ENCODE measurements at regions not wholly inside any gene's neighbourhood (a gene's known extent, or its start where the extent isn't known, plus 50 kb on each side); places are given as distances from the start of the nearest gene placed in this dataset.
"Not testable (repeated sequence)": the region's sequence is repeated elsewhere in the genome, so short reads cannot be mapped to it uniquely, and the experiment has no call there.

DNA sequence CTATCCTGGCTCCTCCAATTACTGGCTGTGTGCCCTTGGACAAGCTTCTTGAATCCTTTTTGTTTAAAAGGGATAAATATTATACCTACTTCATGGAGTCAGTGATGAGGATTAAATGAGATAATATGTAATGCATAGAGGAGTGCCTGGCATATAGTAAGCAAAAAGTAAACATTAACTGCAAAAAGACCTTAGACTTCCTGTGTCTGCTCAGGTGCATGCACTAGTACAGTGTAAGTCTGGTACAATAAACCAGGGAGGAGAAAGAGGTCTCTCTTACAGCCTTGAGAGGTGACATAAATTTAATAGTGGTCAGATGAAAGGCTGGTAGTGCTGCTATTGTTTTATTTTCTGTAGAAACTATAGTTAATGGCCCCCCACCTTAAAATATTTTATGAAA lies 305.2 kb upstream of the MIS18BP1 start:
- intact Hi-C loops (cut with micrococcal nuclease): no loop called here
- H3K4me2 ChIP-seq (replicated peaks; ENCODE audit: extremely low read depth, low read length, poor library complexity, severe bottlenecking): no peak overlapping the region
- no peak overlapping the region for H2AFZ ChIP-seq (ENCODE audit: insufficient read depth, low read depth, low read length, poor library complexity, severe bottlenecking)
- H3K9ac ChIP-seq (ENCODE audit: insufficient read depth, low read length, poor library complexity, severe bottlenecking): no peak overlapping the region
- DNase-seq: no peak
- no peaks in the 10 kb centered on the region for H3K36me3 ChIP-seq (replicated peaks in 1 of 2; ENCODE audit: control insufficient read depth in 1 of 2, insufficient read depth in 2 of 2, low read length in 2 of 2)
- H3K4me1 ChIP-seq (ENCODE audit: control insufficient read depth in 1 of 2, insufficient read depth in 2 of 2, low read length in 2 of 2): no peaks in the 10 kb centered on the region
- no peak overlapping the region for H3K4me3 Mint-ChIP-seq
- no peaks in the 10 kb centered on the region for H3K79me2 ChIP-seq (ENCODE audit: insufficient read depth, low read length)
- no peaks in the 10 kb centered on the region for H3K36me3 Mint-ChIP-seq
- H3K27ac Mint-ChIP-seq: no peak overlapping the region
- no peaks in the 10 kb centered on the region for H3K27me3 Mint-ChIP-seq (ENCODE audit: low read depth in 3 of 3)
- no peak overlapping the region for H3K4me3 ChIP-seq (replicated peaks in 1 of 3; ENCODE audit: low read depth in 2 of 3, low read length in 3 of 3)
- H3K9me3 Mint-ChIP-seq: peaks cover 0 to 7% (median 0%) of the 10 kb centered on the region in 7 donors
- H3K27ac ChIP-seq (ENCODE audit: low read depth in 1 of 2, low read length in 2 of 2): no peak overlapping the region
- H3K27me3 ChIP-seq (ENCODE audit: control insufficient read depth in 2 of 2, insufficient read depth in 2 of 2, low read length in 2 of 2): no peaks in the 10 kb centered on the region
- no peaks in the 10 kb centered on the region for H3K4me1 Mint-ChIP-seq
- TF ChIP-seq, protein P1, sequence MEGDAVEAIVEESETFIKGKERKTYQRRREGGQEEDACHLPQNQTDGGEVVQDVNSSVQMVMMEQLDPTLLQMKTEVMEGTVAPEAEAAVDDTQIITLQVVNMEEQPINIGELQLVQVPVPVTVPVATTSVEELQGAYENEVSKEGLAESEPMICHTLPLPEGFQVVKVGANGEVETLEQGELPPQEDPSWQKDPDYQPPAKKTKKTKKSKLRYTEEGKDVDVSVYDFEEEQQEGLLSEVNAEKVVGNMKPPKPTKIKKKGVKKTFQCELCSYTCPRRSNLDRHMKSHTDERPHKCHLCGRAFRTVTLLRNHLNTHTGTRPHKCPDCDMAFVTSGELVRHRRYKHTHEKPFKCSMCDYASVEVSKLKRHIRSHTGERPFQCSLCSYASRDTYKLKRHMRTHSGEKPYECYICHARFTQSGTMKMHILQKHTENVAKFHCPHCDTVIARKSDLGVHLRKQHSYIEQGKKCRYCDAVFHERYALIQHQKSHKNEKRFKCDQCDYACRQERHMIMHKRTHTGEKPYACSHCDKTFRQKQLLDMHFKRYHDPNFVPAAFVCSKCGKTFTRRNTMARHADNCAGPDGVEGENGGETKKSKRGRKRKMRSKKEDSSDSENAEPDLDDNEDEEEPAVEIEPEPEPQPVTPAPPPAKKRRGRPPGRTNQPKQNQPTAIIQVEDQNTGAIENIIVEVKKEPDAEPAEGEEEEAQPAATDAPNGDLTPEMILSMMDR (IDR thresholded peaks at IDR 0.05): no peak
- no peaks in the 10 kb centered on the region for H4K20me1 ChIP-seq (ENCODE audit: insufficient read depth, low read length)
- H3K9me3 ChIP-seq (replicated peaks in 1 of 2; ENCODE audit: control insufficient read depth in 1 of 2, insufficient read depth in 1 of 2, low read length in 2 of 2): peaks cover 0 to 1% of the 10 kb centered on the region in 2 donors

- H3K27me3 Mint-ChIP-seq (ENCODE audit: low read depth in 3 of 3): peaks cover 0 to 2% (median 0%) of the 10 kb centered on the region in 3 donors
- Histone ChIP-seq H3K27me3 (ENCODE audit: control insufficient read depth in 2 of 2, insufficient read depth in 2 of 2, low read length in 2 of 2) (no peaks in the 10 kb centered on the region), H3K9me3 (replicated peaks in 1 of 2; ENCODE audit: control insufficient read depth in 1 of 2, insufficient read depth in 1 of 2, low read length in 2 of 2) (peaks cover 4 to 9% of the 10 kb centered on the region in 2 donors), H2AFZ (ENCODE audit: insufficient read depth, low read depth, low read length, poor library complexity, severe bottlenecking) (no peak overlapping the region), H3K4me2 (replicated peaks; ENCODE audit: extremely low read depth, low read length, poor library complexity, severe bottlenecking) (no peak overlapping the region), H3K36me3 (replicated peaks in 1 of 2; ENCODE audit: control insufficient read depth in 1 of 2, insufficient read depth in 2 of 2, low read length in 2 of 2) (no peaks in the 10 kb centered on the region), H3K27ac (ENCODE audit: low read depth in 1 of 2, low read length in 2 of 2) (no peak overlapping the region), H3K9ac (ENCODE audit: insufficient read depth, low read length, poor library complexity, severe bottlenecking) (no peak overlapping the region), H3K4me3 (replicated peaks in 1 of 3; ENCODE audit: low read depth in 2 of 3, low read length in 3 of 3) (no peak overlapping the region), H3K4me1 (ENCODE audit: control insufficient read depth in 1 of 2, insufficient read depth in 2 of 2, low read length in 2 of 2) (no peaks in the 10 kb centered on the region), H4K20me1 (ENCODE audit: insufficient read depth, low read length) (no peaks in the 10 kb centered on the region), H3K79me2 (ENCODE audit: insufficient read depth, low read length) (no peaks in the 10 kb centered on the region)
- H3K9me3 Mint-ChIP-seq: peaks cover 5 to 12% (median 7%) of the 10 kb centered on the region in 7 donors
- no peak overlapping the region for H3K4me3 Mint-ChIP-seq
- intact Hi-C loops (cut with micrococcal nuclease): no loop called here
- H3K36me3 Mint-ChIP-seq: no peaks in the 10 kb centered on the region
- WGBS (ENCODE audit: insufficient coverage): no CpG with 5 or more reads among the region's 1 CpG
- no peak overlapping the region for H3K27ac Mint-ChIP-seq
- no peak for DNase-seq
- TF ChIP-seq, protein P1 (IDR thresholded peaks at IDR 0.05): no peak
- H3K4me1 Mint-ChIP-seq: no peaks in the 10 kb centered on the region
These were observed 301.0 kb upstream of the MIS18BP1 start for GRCh38 chr14:45553981-45554380.

GRCh38 chr14:45551240-45551820 lies 298.3 kb upstream of the MIS18BP1 start:
- H3K9me3 ChIP-seq (replicated peaks in 1 of 2; ENCODE audit: control insufficient read depth in 1 of 2, insufficient read depth in 1 of 2, low read length in 2 of 2); H3K9ac ChIP-seq (ENCODE audit: insufficient read depth, low read length, poor library complexity, severe bottlenecking); H3K79me2 ChIP-seq (ENCODE audit: insufficient read depth, low read length); H3K36me3 ChIP-seq (replicated peaks in 1 of 2; ENCODE audit: control insufficient read depth in 1 of 2, insufficient read depth in 2 of 2, low read length in 2 of 2); H3K27me3 ChIP-seq (ENCODE audit: control insufficient read depth in 2 of 2, insufficient read depth in 2 of 2, low read length in 2 of 2); H3K4me1 Mint-ChIP-seq; H3K4me1 ChIP-seq (ENCODE audit: control insufficient read depth in 1 of 2, insufficient read depth in 2 of 2, low read length in 2 of 2); H3K27ac Mint-ChIP-seq; H3K27me3 Mint-ChIP-seq (ENCODE audit: low read depth in 3 of 3); DNase-seq; H3K4me3 ChIP-seq (replicated peaks in 1 of 3; ENCODE audit: low read depth in 2 of 3, low read length in 3 of 3); H3K36me3 Mint-ChIP-seq; intact Hi-C loops (cut with micrococcal nuclease); H3K27ac ChIP-seq (ENCODE audit: low read depth in 1 of 2, low read length in 2 of 2); H2AFZ ChIP-seq (ENCODE audit: insufficient read depth, low read depth, low read length, poor library complexity, severe bottlenecking); H3K4me2 ChIP-seq (replicated peaks; ENCODE audit: extremely low read depth, low read length, poor library complexity, severe bottlenecking); H3K4me3 Mint-ChIP-seq; H4K20me1 ChIP-seq (ENCODE audit: insufficient read depth, low read length): not testable (repeated sequence)
- H3K9me3 Mint-ChIP-seq: peaks cover 6 to 15% (median 9%) of the 10 kb centered on the region in 7 donors
- WGBS (ENCODE audit: insufficient coverage): 76% methylated on average over 12 of the region's 16 CpGs

Data from CD14-positive monocyte (primary cell).